ENCODE measurements at regions not wholly inside any gene's neighbourhood (a gene's known extent, or its start where the extent isn't known, plus 50 kb on each side); places are given as distances from the start of the nearest gene placed in this dataset.

DNA sequence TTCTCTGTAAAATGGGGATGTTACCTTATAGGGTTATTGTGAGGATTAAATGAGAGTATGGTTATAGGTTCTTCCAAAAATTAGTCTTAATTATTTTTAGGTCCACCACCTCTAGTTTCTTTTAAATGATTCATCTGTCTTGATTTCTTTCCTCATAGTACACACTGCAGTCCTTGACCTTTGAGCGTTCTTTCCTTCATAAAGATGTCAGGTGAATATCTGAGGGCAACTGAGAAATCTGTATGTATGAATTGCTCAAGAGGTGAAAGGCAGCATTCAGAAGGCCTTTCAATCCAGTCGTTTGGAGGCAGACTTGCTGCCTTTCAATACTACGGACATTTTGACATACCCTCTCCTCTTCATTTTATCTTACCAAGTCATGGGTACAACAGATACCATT lies 380.7 kb downstream of the INSC start:
- TF ChIP-seq, protein P1, sequence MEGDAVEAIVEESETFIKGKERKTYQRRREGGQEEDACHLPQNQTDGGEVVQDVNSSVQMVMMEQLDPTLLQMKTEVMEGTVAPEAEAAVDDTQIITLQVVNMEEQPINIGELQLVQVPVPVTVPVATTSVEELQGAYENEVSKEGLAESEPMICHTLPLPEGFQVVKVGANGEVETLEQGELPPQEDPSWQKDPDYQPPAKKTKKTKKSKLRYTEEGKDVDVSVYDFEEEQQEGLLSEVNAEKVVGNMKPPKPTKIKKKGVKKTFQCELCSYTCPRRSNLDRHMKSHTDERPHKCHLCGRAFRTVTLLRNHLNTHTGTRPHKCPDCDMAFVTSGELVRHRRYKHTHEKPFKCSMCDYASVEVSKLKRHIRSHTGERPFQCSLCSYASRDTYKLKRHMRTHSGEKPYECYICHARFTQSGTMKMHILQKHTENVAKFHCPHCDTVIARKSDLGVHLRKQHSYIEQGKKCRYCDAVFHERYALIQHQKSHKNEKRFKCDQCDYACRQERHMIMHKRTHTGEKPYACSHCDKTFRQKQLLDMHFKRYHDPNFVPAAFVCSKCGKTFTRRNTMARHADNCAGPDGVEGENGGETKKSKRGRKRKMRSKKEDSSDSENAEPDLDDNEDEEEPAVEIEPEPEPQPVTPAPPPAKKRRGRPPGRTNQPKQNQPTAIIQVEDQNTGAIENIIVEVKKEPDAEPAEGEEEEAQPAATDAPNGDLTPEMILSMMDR (IDR thresholded peaks at IDR 0.05), result no peak
- H3K27ac ChIP-seq, result no peak overlapping the region
- intact Hi-C loops (cut with DNase I), result no loop called here
- no peak for DNase-seq (ENCODE audit: low spot score in 2 of 2)
- H3K27me3 ChIP-seq, result no peaks in the 10 kb centered on the region
- H3K9me3 ChIP-seq, result no peaks in the 10 kb centered on the region
- H3K4me3 ChIP-seq, result no peak overlapping the region
- no peaks in the 10 kb centered on the region for H3K4me1 ChIP-seq
- H3K36me3 ChIP-seq, result no peaks in the 10 kb centered on the region

DNA sequence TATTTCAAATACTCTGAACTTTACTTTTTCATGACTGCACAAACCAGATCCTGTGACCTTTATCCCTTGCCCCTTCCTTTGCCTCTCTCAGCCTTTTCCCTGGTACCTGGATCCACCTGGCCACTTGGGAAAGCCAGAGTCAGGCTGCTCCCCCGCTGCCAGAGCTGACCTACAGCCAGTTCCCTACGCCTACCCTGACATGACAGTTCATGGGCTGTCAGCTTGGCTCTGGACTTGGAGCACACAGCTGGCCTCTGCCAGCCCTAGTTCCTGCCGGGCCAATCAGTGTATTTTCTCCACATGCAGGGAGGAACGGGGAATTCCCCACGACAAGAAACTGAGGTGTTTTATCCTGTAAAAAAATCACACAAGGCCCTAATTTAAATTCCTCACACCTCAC lies 382.6 kb downstream of the INSC start:
- Histone ChIP-seq H3K36me3 (no peaks in the 10 kb centered on the region), H3K4me3 (no peak overlapping the region), H3K9me3 (no peaks in the 10 kb centered on the region), H3K4me1 (no peaks in the 10 kb centered on the region), H3K27ac (no peak overlapping the region), H3K27me3 (no peaks in the 10 kb centered on the region)
- intact Hi-C loops (cut with DNase I), result no loop called here
- no peak for DNase-seq (ENCODE audit: low spot score in 2 of 2)
- TF ChIP-seq, protein P1 (IDR thresholded peaks at IDR 0.05), result no peak

DNA sequence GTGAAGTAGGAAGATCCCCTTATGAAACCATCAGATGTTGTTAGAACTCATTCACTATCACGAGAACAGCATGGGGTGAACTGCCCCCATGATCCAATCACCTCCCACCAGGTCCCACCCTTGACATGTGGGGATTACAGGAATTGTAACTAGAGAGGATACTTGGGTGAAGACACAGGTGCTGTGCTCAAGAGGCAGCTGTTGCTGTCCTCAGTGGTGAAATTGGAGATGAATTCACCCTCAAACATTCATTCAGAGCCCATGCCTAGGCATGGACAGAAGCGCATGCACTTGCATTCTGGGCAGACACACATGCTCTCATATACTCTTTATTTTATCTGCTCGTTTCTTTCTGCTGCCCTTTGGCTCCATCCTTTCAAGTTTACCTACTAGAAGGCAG lies 385.0 kb downstream of the INSC start:
- intact Hi-C loops (cut with DNase I), result no loop called here
- Histone ChIP-seq H3K27me3 (no peaks in the 10 kb centered on the region), H3K4me3 (no peak overlapping the region), H3K4me1 (no peaks in the 10 kb centered on the region), H3K9me3 (no peaks in the 10 kb centered on the region), H3K27ac (no peak overlapping the region), H3K36me3 (no peaks in the 10 kb centered on the region)
- TF ChIP-seq, protein P1 (IDR thresholded peaks at IDR 0.05), result no peak
- DNase-seq (ENCODE audit: low spot score in 2 of 2), result no peak

DNA sequence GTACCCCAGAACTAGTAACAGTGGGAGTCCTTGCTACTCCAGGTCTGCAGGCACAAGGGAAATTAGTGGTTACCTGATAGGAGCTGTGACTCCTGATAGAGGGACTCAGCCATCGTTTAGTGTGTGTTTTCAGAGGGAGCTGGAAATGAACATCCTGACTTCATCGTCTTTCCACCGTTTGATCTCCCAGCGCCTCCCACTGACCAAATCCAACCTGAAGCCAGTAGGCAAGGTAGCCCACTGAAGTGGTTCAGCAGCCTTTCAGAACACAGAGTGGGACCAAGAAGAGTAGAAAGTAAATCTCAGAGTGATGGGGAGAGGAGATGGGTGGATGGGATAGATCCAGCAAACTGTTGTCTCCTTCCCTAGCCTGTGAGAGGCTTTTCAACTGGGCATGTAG lies 385.9 kb downstream of the INSC start:
- Histone ChIP-seq H3K27ac (no peak overlapping the region), H3K4me1 (no peaks in the 10 kb centered on the region), H3K4me3 (no peak overlapping the region), H3K27me3 (no peaks in the 10 kb centered on the region), H3K9me3 (no peaks in the 10 kb centered on the region), H3K36me3 (no peaks in the 10 kb centered on the region)
- TF ChIP-seq, protein P1 (IDR thresholded peaks at IDR 0.05), result no peak
- DNase-seq (ENCODE audit: low spot score in 2 of 2), result no peak
- intact Hi-C loops (cut with DNase I), result no loop called here

DNA sequence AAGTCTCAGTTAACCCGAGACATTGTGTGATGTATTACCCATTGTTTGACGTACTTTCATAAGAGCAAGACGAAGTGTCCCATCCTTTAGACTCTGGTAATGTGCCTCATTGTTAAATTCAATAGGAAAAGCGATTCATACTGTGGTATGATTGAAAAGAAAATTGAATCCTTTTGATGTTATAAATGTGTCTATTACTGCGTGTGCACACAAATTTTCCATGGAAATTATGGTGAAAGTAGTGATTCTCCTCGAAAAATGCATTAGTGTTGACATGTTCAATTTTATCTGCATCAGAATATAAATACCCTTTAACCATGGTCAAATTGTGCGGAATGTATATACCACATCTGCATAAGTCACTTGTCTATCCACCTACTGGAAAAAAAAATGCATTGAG lies 386.8 kb downstream of the INSC start:
- no peak overlapping the region for H3K27ac ChIP-seq
- intact Hi-C loops (cut with DNase I), result no loop called here
- TF ChIP-seq, protein P1 (IDR thresholded peaks at IDR 0.05), result no peak
- H3K9me3 ChIP-seq, result no peaks in the 10 kb centered on the region
- H3K4me3 ChIP-seq, result no peak overlapping the region
- no peaks in the 10 kb centered on the region for H3K27me3 ChIP-seq
- no peaks in the 10 kb centered on the region for H3K4me1 ChIP-seq
- no peak for DNase-seq (ENCODE audit: low spot score in 2 of 2)
- H3K36me3 ChIP-seq, result no peaks in the 10 kb centered on the region

DNA sequence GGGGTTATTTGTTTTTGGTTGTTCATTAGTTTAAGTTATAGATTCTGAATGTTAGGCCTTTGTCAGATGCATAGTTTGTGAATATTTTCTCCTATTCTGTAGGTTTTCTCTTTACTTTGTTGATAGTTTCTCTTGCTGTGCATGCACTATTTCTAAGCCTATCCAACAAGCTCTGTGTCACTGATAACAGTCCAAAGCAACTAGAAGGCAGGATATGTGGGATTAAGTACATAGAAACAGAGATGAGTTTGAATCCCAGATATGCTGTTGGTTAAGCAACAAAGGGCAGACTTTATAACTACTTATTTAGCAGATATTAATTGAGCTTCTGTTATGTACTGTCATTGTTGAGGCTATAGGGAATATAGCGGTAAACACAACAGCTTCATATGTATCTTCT lies 390.4 kb downstream of the INSC start:
- DNase-seq (ENCODE audit: low spot score in 2 of 2), result no peak
- Histone ChIP-seq H3K4me1 (no peaks in the 10 kb centered on the region), H3K27ac (no peak overlapping the region), H3K27me3 (no peaks in the 10 kb centered on the region), H3K9me3 (no peaks in the 10 kb centered on the region), H3K36me3 (no peaks in the 10 kb centered on the region), H3K4me3 (no peak overlapping the region)
- TF ChIP-seq, protein P1 (IDR thresholded peaks at IDR 0.05), result no peak
- intact Hi-C loops (cut with DNase I), result no loop called here

All from ascending aorta (tissue), 2 donors.